ENCODE measurements at regions not wholly inside any gene's neighbourhood (a gene's known extent, or its start where the extent isn't known, plus 50 kb on each side); places are given as distances from the start of the nearest gene placed in this dataset.

GRCh38 chr10:28049286-28049685 lies 50.4 kb upstream of the ODAD2 start:
- H3K4me3 ChIP-seq = no peak overlapping the region
- TF ChIP-seq CTCF (IDR thresholded peaks at IDR 0.05 in 4 of 5, conservative IDR thresholded peaks at IDR 0.05 in 1 of 5) (no peak), POLR2A (IDR thresholded peaks at IDR 0.05) (no peak)
- no peaks in the 10 kb centered on the region for H3K27me3 ChIP-seq
- DNase-seq (no peak), ATAC-seq (no peak)
- no peak overlapping the region for H3K27ac ChIP-seq
- H3K9me3 ChIP-seq = no peaks in the 10 kb centered on the region
- in situ Hi-C loops (cut with MboI; ENCODE audit: low sequenced_read_pairs in 4 of 4) (no loop called here), intact Hi-C loops (cut with DNase I; ENCODE audit: low total_unique reads) (no loop called here)
- H3K4me1 ChIP-seq = no peaks in the 10 kb centered on the region
- no peaks in the 10 kb centered on the region for H3K36me3 ChIP-seq
